ENCODE measurements at regions not wholly inside any gene's neighbourhood (a gene's known extent, or its start where the extent isn't known, plus 50 kb on each side); places are given as distances from the start of the nearest gene placed in this dataset.

DNA sequence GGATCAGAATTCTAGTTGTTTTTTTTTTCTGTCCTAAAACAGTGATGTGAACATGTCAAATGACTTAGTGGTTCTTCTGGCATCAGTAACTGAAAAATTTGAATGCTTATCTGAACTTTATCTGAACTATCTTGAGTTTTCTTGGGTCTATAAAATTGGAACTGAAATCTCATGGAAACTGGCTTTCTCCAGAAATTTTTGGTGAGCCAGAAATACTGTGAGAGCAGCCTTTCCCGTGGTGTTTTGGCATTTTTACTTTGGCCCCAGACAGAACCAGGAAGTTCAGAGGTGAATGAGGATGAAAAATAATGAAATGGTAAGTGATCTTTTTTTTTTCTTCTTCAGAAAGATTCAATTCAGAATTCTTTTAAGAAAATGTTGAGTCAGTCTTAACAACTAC is 89.5 kb upstream of the CCDC91 start:
- TF ChIP-seq, protein P1, sequence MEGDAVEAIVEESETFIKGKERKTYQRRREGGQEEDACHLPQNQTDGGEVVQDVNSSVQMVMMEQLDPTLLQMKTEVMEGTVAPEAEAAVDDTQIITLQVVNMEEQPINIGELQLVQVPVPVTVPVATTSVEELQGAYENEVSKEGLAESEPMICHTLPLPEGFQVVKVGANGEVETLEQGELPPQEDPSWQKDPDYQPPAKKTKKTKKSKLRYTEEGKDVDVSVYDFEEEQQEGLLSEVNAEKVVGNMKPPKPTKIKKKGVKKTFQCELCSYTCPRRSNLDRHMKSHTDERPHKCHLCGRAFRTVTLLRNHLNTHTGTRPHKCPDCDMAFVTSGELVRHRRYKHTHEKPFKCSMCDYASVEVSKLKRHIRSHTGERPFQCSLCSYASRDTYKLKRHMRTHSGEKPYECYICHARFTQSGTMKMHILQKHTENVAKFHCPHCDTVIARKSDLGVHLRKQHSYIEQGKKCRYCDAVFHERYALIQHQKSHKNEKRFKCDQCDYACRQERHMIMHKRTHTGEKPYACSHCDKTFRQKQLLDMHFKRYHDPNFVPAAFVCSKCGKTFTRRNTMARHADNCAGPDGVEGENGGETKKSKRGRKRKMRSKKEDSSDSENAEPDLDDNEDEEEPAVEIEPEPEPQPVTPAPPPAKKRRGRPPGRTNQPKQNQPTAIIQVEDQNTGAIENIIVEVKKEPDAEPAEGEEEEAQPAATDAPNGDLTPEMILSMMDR (conservative IDR thresholded peaks at IDR 0.05) = no peak
- no peak for TF ChIP-seq ZFX (IDR thresholded peaks at IDR 0.05)

Measured in C4-2B (cell line).